Breast epithelium (tissue), 4 donors: ENCODE measurements at regions not wholly inside any gene's neighbourhood (a gene's known extent, or its start where the extent isn't known, plus 50 kb on each side); places are given as distances from the start of the nearest gene placed in this dataset.

ENCODE experiments used
- DNase-seq, 2 donors: peaks; one replicate each; pipeline ENCODE4 v3.0.0-alpha.2; 2019; ENCODE audit warnings: low spot score in 2 of 2
- H3K27ac ChIP-seq, 2 donors: fragments of 200-600 bp; sonication (generic) in 1 of 2; one replicate each; pipeline ENCODE4 v1.5.1; 2016 to 2019; ENCODE audit warnings: mild to moderate bottlenecking in 1 of 2
- H3K27me3 ChIP-seq, 2 donors: fragments of 200-600 bp; sonication (generic) in 1 of 2; one replicate each; pipeline versions ENCODE4 v1.5.1 to v1.6.0; 2017 to 2019; ENCODE audit warnings: control low read depth in 1 of 2, mild to moderate bottlenecking in 1 of 2
- H3K36me3 ChIP-seq: fragments of 200-600 bp; one replicate; pipeline ENCODE4 v1.5.1; 2019
- H3K4me1 ChIP-seq, 2 donors: fragments of 200-600 bp; sonication (generic); one replicate each; pipeline ENCODE4 v1.5.1; 2016 to 2019; ENCODE audit warnings: control low read depth in 1 of 2
- H3K4me3 ChIP-seq, 3 donors: fragments of 200-600 bp; sonication (generic); 1 replicate in 2 of 3; 2 replicates in 1 of 3; pipeline ENCODE4 v1.5.1; 2016 to 2019; ENCODE audit warnings: mild to moderate bottlenecking in 3 of 3, moderate library complexity in 2 of 3
- H3K9me3 ChIP-seq, 2 donors: fragments of 200-600 bp; sonication (generic) in 1 of 2; one replicate each; pipeline ENCODE4 v1.5.1; 2016 to 2019; ENCODE audit warnings: control low read depth in 1 of 2
- CTCF ChIP-seq, 3 donors: fragments of 450-650 bp; IDR thresholded peaks; one replicate each; pipeline ENCODE4 v1.5.1; 2016 to 2017; ENCODE audit warnings: antibody characterized with exemption in 3 of 3, mild to moderate bottlenecking in 3 of 3, moderate library complexity in 3 of 3
- POLR2A ChIP-seq: fragments of 450-650 bp; IDR thresholded peaks from one replicate; pipeline ENCODE4 v1.6.1; 2016; ENCODE audit warnings: antibody characterized with exemption, mild to moderate bottlenecking, moderate library complexity
- POLR2AphosphoS5 ChIP-seq, 3 donors: sonication (generic); formaldehyde crosslinking; IDR thresholded peaks; one replicate each; pipeline ENCODE4 v1.6.1; 2017; ENCODE audit warnings: antibody characterized with exemption in 3 of 3
- intact Hi-C: fragments of 100-400 bp; cut with DNase I; formaldehyde crosslinking; loops from one replicate; pipeline ENCODE4 v1.15.1; 2023; ENCODE audit warnings: low total_unique reads

GRCh38 chr1:195113471-195113870 is 1494.8 kb downstream of the KCNT2 start:
- DNase-seq: no peak
- H3K9me3 ChIP-seq: no peaks in the 10 kb centered on the region
- no peak overlapping the region for H3K27ac ChIP-seq
- intact Hi-C loops: no loop called here
- no peaks in the 10 kb centered on the region for H3K4me1 ChIP-seq
- H3K4me3 ChIP-seq: no peak overlapping the region
- no peaks in the 10 kb centered on the region for H3K27me3 ChIP-seq
- H3K36me3 ChIP-seq: no peaks in the 10 kb centered on the region
- no peak for TF ChIP-seq POLR2A
- TF ChIP-seq CTCF (IDR thresholded peaks at IDR 0.05): no peak
- TF ChIP-seq POLR2AphosphoS5 (IDR thresholded peaks at IDR 0.05): no peak

- no peak for TF ChIP-seq POLR2AphosphoS5 (IDR thresholded peaks at IDR 0.05)
- TF ChIP-seq CTCF (IDR thresholded peaks at IDR 0.05): no peak
- no peak for TF ChIP-seq POLR2A
- H3K36me3 ChIP-seq: no peaks in the 10 kb centered on the region
- intact Hi-C loops: no loop called here
- peaks cover 8 to 17% of the 10 kb centered on the region in 2 donors for H3K9me3 ChIP-seq
- H3K4me3 ChIP-seq: no peak overlapping the region
- H3K27me3 ChIP-seq: no peaks in the 10 kb centered on the region
- H3K4me1 ChIP-seq: no peaks in the 10 kb centered on the region
- no peak overlapping the region for H3K27ac ChIP-seq
- DNase-seq: no peak
Measured at GRCh38 chr1:195105773-195106172, 1502.5 kb downstream of the KCNT2 start.

GRCh38 chr1:195105281-195105680 is 1503.0 kb downstream of the KCNT2 start:
- H3K36me3 ChIP-seq: no peaks in the 10 kb centered on the region
- DNase-seq: no peak
- H3K4me3 ChIP-seq: no peak overlapping the region
- H3K27ac ChIP-seq: no peak overlapping the region
- peaks cover 8 to 17% of the 10 kb centered on the region in 2 donors for H3K9me3 ChIP-seq
- H3K4me1 ChIP-seq: no peaks in the 10 kb centered on the region
- TF ChIP-seq POLR2AphosphoS5 (IDR thresholded peaks at IDR 0.05) (no peak), CTCF (IDR thresholded peaks at IDR 0.05) (no peak), POLR2A (no peak)
- intact Hi-C loops: no loop called here
- H3K27me3 ChIP-seq: no peaks in the 10 kb centered on the region

GRCh38 chr1:195097316-195097715 is 1510.9 kb downstream of the KCNT2 start:
- no peak overlapping the region for H3K27ac ChIP-seq
- H3K9me3 ChIP-seq: no peaks in the 10 kb centered on the region
- no peaks in the 10 kb centered on the region for H3K27me3 ChIP-seq
- DNase-seq: no peak
- intact Hi-C loops: no loop called here
- TF ChIP-seq POLR2A (no peak), POLR2AphosphoS5 (IDR thresholded peaks at IDR 0.05) (no peak), CTCF (IDR thresholded peaks at IDR 0.05) (no peak)
- H3K4me3 ChIP-seq: no peak overlapping the region
- H3K36me3 ChIP-seq: no peaks in the 10 kb centered on the region
- H3K4me1 ChIP-seq: no peaks in the 10 kb centered on the region

- no peak overlapping the region for H3K27ac ChIP-seq
- no peaks in the 10 kb centered on the region for H3K27me3 ChIP-seq
- no peak overlapping the region for H3K4me3 ChIP-seq
- no peak for DNase-seq
- no peaks in the 10 kb centered on the region for H3K36me3 ChIP-seq
- H3K4me1 ChIP-seq: no peaks in the 10 kb centered on the region
- TF ChIP-seq POLR2AphosphoS5 (IDR thresholded peaks at IDR 0.05) (no peak), POLR2A (no peak), CTCF (IDR thresholded peaks at IDR 0.05) (no peak)
- no peaks in the 10 kb centered on the region for H3K9me3 ChIP-seq
- intact Hi-C loops: no loop called here
Measured at GRCh38 chr1:195096051-195096521, 1512.2 kb downstream of the KCNT2 start.
